H1 (cell line): ENCODE measurements at regions not wholly inside any gene's neighbourhood (a gene's known extent, or its start where the extent isn't known, plus 50 kb on each side); places are given as distances from the start of the nearest gene placed in this dataset.

Source experiments
- CBX5 ChIP-seq: fragments of 300-800, 300-1000 bp; sonication (generic); IDR thresholded peaks from 2 replicates; pipeline ENCODE4 v1.7.1; 2016; ENCODE audit warnings: antibody characterized with exemption, low read length, low read depth
- CEBPB ChIP-seq: IDR thresholded peaks from 2 replicates; pipeline ENCODE4 v1.6.1; 2012; ENCODE audit warnings: low read depth, low read length
- CTCF ChIP-seq, 3 experiments: IDR thresholded peaks; 1 replicate in 2 of 3; 2 replicates in 1 of 3; pipeline versions ENCODE4 v1.5.1 to v1.6.1; 2011; ENCODE audit warnings: low read length in 3 of 3, mild to moderate bottlenecking in 3 of 3, inconsistent platforms in 2 of 3, low read depth in 1 of 3, moderate library complexity in 1 of 3; ENCODE audit not compliant: insufficient read depth in 1 of 3; ENCODE audit errors: control extremely low read depth in 1 of 3
- EGR1 ChIP-seq: IDR thresholded peaks from 2 replicates; pipeline ENCODE4 v1.6.1; 2011; ENCODE audit warnings: low read depth, low read length, borderline replicate concordance
- EZH2 ChIP-seq: fragments of 200-600 bp; sonication (generic); IDR thresholded peaks from 2 replicates; pipeline ENCODE4 v1.7.1; 2012; ENCODE audit warnings: low read depth, mild to moderate bottlenecking, moderate library complexity, low read length, inconsistent platforms; ENCODE audit not compliant: severe bottlenecking
- FOSL1 ChIP-seq: IDR thresholded peaks from 2 replicates; pipeline ENCODE4 v1.6.1; 2011; ENCODE audit warnings: mild to moderate bottlenecking, low read depth, low read length, moderate library complexity; ENCODE audit not compliant: insufficient read depth
- MAX ChIP-seq: IDR thresholded peaks from 2 replicates; pipeline ENCODE4 v1.6.1; 2012; ENCODE audit warnings: inconsistent platforms
- POLR2A ChIP-seq, 2 experiments: IDR thresholded peaks; 1 replicate in 1 of 2; 2 replicates in 1 of 2; pipeline ENCODE4 v1.6.1; 2011; ENCODE audit warnings: low read depth in 2 of 2, low read length in 2 of 2, mild to moderate bottlenecking in 2 of 2; ENCODE audit errors: control extremely low read depth in 1 of 2
- POLR2AphosphoS5 ChIP-seq: IDR thresholded peaks from 2 replicates; pipeline ENCODE4 v1.6.1; 2011; ENCODE audit warnings: low read depth, low read length
- RAD21 ChIP-seq, 2 experiments: IDR thresholded peaks in 1 of 2; conservative IDR thresholded peaks in 1 of 2; 2 replicates each; pipeline ENCODE4 v1.6.1; 2011; ENCODE audit warnings: low read depth in 2 of 2, low read length in 2 of 2, improper control_type of control experiment in 1 of 2, inconsistent platforms in 1 of 2, mild to moderate bottlenecking in 1 of 2, moderate library complexity in 1 of 2
- RBBP5 ChIP-seq: IDR thresholded peaks from 2 replicates; pipeline ENCODE4 v1.7.1; 2012; ENCODE audit warnings: low read depth, mild to moderate bottlenecking, inconsistent platforms, low read length, moderate library complexity, borderline replicate concordance
- TAF1 ChIP-seq: IDR thresholded peaks from 2 replicates; pipeline ENCODE4 v1.6.1; 2011; ENCODE audit warnings: mild to moderate bottlenecking, low read depth, low read length
- YY1 ChIP-seq: IDR thresholded peaks from 2 replicates; pipeline ENCODE4 v1.6.1; 2011; ENCODE audit warnings: low read depth, mild to moderate bottlenecking, low read length
- ZNF274 ChIP-seq: IDR thresholded peaks from 2 replicates; pipeline ENCODE4 v1.7.0; 2012; ENCODE audit warnings: low read length, borderline replicate concordance; ENCODE audit errors: extremely low read depth

- TF ChIP-seq POLR2AphosphoS5 = no peak
- peak; percentile 42 to 58 (median 47) for TF ChIP-seq CTCF (IDR thresholded peaks at IDR 0.05; ENCODE audit: control extremely low read depth in 1 of 3, insufficient read depth in 1 of 3, low read depth in 1 of 3, low read length in 3 of 3)
- TF ChIP-seq CBX5 = no peak
- TF ChIP-seq YY1 = no peak
- no peak for TF ChIP-seq POLR2A (IDR thresholded peaks at IDR 0.05; ENCODE audit: control extremely low read depth in 1 of 2, low read depth in 2 of 2, low read length in 2 of 2)
- no peak for TF ChIP-seq MAX
- no peak for TF ChIP-seq TAF1
- no peak for TF ChIP-seq EGR1
- no peak for TF ChIP-seq RBBP5
- no peak for TF ChIP-seq ZNF274
- TF ChIP-seq CEBPB = no peak
- TF ChIP-seq EZH2 = no peak
- TF ChIP-seq FOSL1 = no peak
- TF ChIP-seq RAD21 (IDR thresholded peaks at IDR 0.05 in 1 of 2, conservative IDR thresholded peaks at IDR 0.05 in 1 of 2; ENCODE audit: low read depth in 2 of 2, low read length in 2 of 2) = peak; percentile 33 to 48
These were observed 103.1 kb upstream of the DYNLRB2 start for GRCh38 chr16:80437707-80438106.
